22Rv1 (cell line): ENCODE measurements at regions not wholly inside any gene's neighbourhood (a gene's known extent, or its start where the extent isn't known, plus 50 kb on each side); places are given as distances from the start of the nearest gene placed in this dataset.

Experiments
- CTCF ChIP-seq: fragments of 450-650 bp; IDR thresholded peaks from 2 replicates; pipeline ENCODE4 v1.5.1; 2017; ENCODE audit warnings: mild to moderate bottlenecking
- ZFX ChIP-seq: fragments of 450-650 bp; IDR thresholded peaks from 2 replicates; pipeline ENCODE4 v1.6.1; 2017; ENCODE audit warnings: antibody characterized with exemption, borderline replicate concordance

GRCh38 chr5:61796773-61797172 lies 464.7 kb downstream of the ZSWIM6 start:
- TF ChIP-seq CTCF (no peak), ZFX (no peak)
